Mesendoderm (in vitro differentiated cells): ENCODE measurements at regions not wholly inside any gene's neighbourhood (a gene's known extent, or its start where the extent isn't known, plus 50 kb on each side); places are given as distances from the start of the nearest gene placed in this dataset.

ENCODE experiments used
- DNase-seq: peaks from one replicate; pipeline ENCODE4 v3.0.0; 2013
- H2AK5ac ChIP-seq: 2 replicates; pipeline ENCODE4 v1.6.1; 2013; ENCODE audit warnings: low read length, inconsistent platforms
- H2BK120ac ChIP-seq: 2 replicates; pipeline ENCODE4 v1.6.1; 2013; ENCODE audit warnings: low read depth, mild to moderate bottlenecking, low read length, moderate library complexity, mixed read lengths
- H2BK15ac ChIP-seq: replicated peaks from 2 replicates; pipeline ENCODE4 v1.6.1; 2013; ENCODE audit warnings: low read depth, mild to moderate bottlenecking, moderate library complexity
- H2BK5ac ChIP-seq: 2 replicates; pipeline ENCODE4 v1.6.1; 2013; ENCODE audit warnings: low read length, inconsistent platforms
- H3K18ac ChIP-seq: 2 replicates; pipeline ENCODE4 v1.6.1; 2013; ENCODE audit warnings: mild to moderate bottlenecking, low read length, mixed read lengths
- H3K23ac ChIP-seq: one replicate; pipeline ENCODE4 v1.6.1; 2013; ENCODE audit warnings: low read length
- H3K27ac ChIP-seq: 2 replicates; pipeline ENCODE4 v1.5.1; 2013; ENCODE audit warnings: low read depth, mild to moderate bottlenecking, inconsistent platforms, low read length, moderate library complexity
- H3K27me3 ChIP-seq: 2 replicates; pipeline ENCODE4 v1.6.1; 2013; ENCODE audit warnings: low read length, control low read depth, mild to moderate bottlenecking, inconsistent platforms; ENCODE audit not compliant: insufficient read depth, poor library complexity
- H3K36me3 ChIP-seq: 2 replicates; pipeline ENCODE4 v1.6.1; 2013; ENCODE audit warnings: low read length, inconsistent platforms; ENCODE audit not compliant: control insufficient read depth, insufficient read depth
- H3K4ac ChIP-seq: one replicate; pipeline ENCODE4 v1.6.1; 2013; ENCODE audit warnings: low read depth, mild to moderate bottlenecking, low read length, moderate library complexity
- H3K4me1 ChIP-seq: 2 replicates; pipeline ENCODE4 v1.6.1; 2013; ENCODE audit warnings: low read depth, low read length, inconsistent platforms; ENCODE audit not compliant: control insufficient read depth
- H3K4me2 ChIP-seq: 2 replicates; pipeline ENCODE4 v1.6.1; 2013; ENCODE audit warnings: low read length
- H3K4me3 ChIP-seq: 2 replicates; pipeline ENCODE4 v1.5.1; 2013; ENCODE audit warnings: mild to moderate bottlenecking, low read length
- H3K56ac ChIP-seq: one replicate; pipeline ENCODE4 v1.6.1; 2013; ENCODE audit warnings: low read length
- H3K79me1 ChIP-seq: 2 replicates; pipeline ENCODE4 v1.6.1; 2013; ENCODE audit warnings: low read length, inconsistent platforms
- H3K79me2 ChIP-seq: 2 replicates; pipeline ENCODE4 v1.6.1; 2013; ENCODE audit warnings: mild to moderate bottlenecking, low read length; ENCODE audit not compliant: control insufficient read depth, insufficient read depth
- H3K9ac ChIP-seq: 2 replicates; pipeline ENCODE4 v1.6.1; 2013; ENCODE audit warnings: low read length, inconsistent platforms
- H4K5ac ChIP-seq: one replicate; pipeline ENCODE4 v1.6.1; 2013; ENCODE audit warnings: low read length
- H4K8ac ChIP-seq: one replicate; pipeline ENCODE4 v1.6.1; 2013; ENCODE audit warnings: low read depth, mild to moderate bottlenecking, control low read depth, low read length, moderate library complexity
- WGBS: extraction: QIAGEN DNeasy Blood & Tissue Kit; methylation state at CpG from one replicate; pipeline ENCODE4 v1.1.7; 2013; ENCODE audit warnings: low lambda C conversion rate, missing lambda C conversion rate; ENCODE audit not compliant: insufficient coverage; ENCODE audit errors: extremely low coverage; 5-methylcytosine and 5-hydroxymethylcytosine counted together

- Histone ChIP-seq H3K36me3 (no peaks in the 10 kb centered on the region), H3K79me2 (no peaks in the 10 kb centered on the region), H3K9ac (no peak overlapping the region), H3K18ac (no peak overlapping the region), H2AK5ac (no peak overlapping the region), H3K4ac (no peak overlapping the region), H3K27ac (no peak overlapping the region), H3K56ac (no peak overlapping the region), H2BK15ac (no peak overlapping the region), H2BK5ac (no peak overlapping the region), H3K23ac (no peak overlapping the region), H2BK120ac (no peak overlapping the region), H4K8ac (no peak overlapping the region), H3K4me3 (no peak overlapping the region), H3K79me1 (no peaks in the 10 kb centered on the region), H3K4me1 (no peaks in the 10 kb centered on the region), H3K27me3 (no peaks in the 10 kb centered on the region), H4K5ac (no peak overlapping the region), H3K4me2 (no peak overlapping the region)
- WGBS: no CpG with 5 or more reads among the region's 7 CpGs
- no peak for DNase-seq
These were observed 335.5 kb upstream of the NOX3 start for GRCh38 chr6:155791186-155791585.

GRCh38 chr6:155787168-155787567 lies 331.5 kb upstream of the NOX3 start:
- Histone ChIP-seq H3K4me3 (no peak overlapping the region), H3K27me3 (no peaks in the 10 kb centered on the region), H3K18ac (no peak overlapping the region), H3K9ac (no peak overlapping the region), H3K4ac (no peak overlapping the region), H3K27ac (no peak overlapping the region), H2BK5ac (no peak overlapping the region), H4K5ac (no peak overlapping the region), H3K4me2 (no peak overlapping the region), H3K56ac (no peak overlapping the region), H2BK15ac (no peak overlapping the region), H3K23ac (no peak overlapping the region), H3K4me1 (no peaks in the 10 kb centered on the region), H3K79me2 (no peaks in the 10 kb centered on the region), H2AK5ac (no peak overlapping the region), H2BK120ac (no peak overlapping the region), H4K8ac (no peak overlapping the region), H3K79me1 (no peaks in the 10 kb centered on the region), H3K36me3 (no peaks in the 10 kb centered on the region)
- WGBS: no CpG with 5 or more reads among the region's 5 CpGs
- peak; percentile 6 for DNase-seq

- Histone ChIP-seq H3K4ac (no peak overlapping the region), H3K27ac (no peak overlapping the region), H3K27me3 (no peaks in the 10 kb centered on the region), H3K36me3 (no peaks in the 10 kb centered on the region), H3K18ac (no peak overlapping the region), H3K79me1 (no peaks in the 10 kb centered on the region), H2BK120ac (no peak overlapping the region), H4K8ac (no peak overlapping the region), H3K9ac (no peak overlapping the region), H3K4me1 (no peaks in the 10 kb centered on the region), H2BK15ac (no peak overlapping the region), H3K56ac (no peak overlapping the region), H3K23ac (no peak overlapping the region), H3K4me3 (no peak overlapping the region), H2BK5ac (no peak overlapping the region), H3K79me2 (no peaks in the 10 kb centered on the region), H2AK5ac (no peak overlapping the region), H3K4me2 (no peak overlapping the region), H4K5ac (no peak overlapping the region)
- no peak for DNase-seq
- WGBS: no CpG with 5 or more reads among the region's 1 CpG
These were observed 330.9 kb upstream of the NOX3 start for GRCh38 chr6:155786528-155786927.

DNA sequence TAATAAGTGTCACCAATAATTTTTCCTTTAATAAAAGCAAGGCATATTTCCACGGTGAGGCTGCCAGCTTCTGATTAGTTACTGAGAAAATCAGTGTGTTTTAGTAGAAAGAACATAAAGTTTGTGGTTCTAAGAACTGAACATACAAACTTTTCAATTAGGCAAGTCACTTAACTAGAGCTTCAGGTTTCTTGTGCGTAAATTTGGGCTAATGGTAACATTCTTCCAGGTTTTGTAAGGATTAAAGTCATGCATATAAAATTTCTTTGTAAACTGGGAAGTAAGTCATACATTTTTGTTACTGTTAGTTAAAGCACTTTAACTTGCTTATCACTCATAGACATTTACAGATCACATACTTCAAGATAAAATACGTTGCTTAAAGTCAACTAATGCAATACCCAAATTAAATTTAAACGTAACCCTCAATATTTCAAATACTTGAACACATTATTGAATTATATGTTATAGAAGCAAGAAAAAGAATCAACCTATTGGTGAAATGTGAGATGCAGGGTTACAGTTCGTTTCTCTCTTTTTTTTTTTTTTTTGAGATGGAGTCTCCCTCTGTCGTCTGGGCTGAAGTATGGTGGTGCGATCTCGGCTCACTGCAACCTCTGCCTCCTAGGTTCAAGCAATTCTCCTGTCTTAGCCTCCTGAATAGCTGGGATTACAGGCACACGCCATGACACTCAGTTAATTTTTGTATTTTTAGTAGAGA lies 327.3 kb upstream of the NOX3 start:
- H2BK120ac ChIP-seq: no peak overlapping the region
- H3K4me1 ChIP-seq: no peaks in the 10 kb centered on the region
- H3K4me3 ChIP-seq: no peak overlapping the region
- no peak overlapping the region for H3K4ac ChIP-seq
- H3K23ac ChIP-seq: no peak overlapping the region
- no peak overlapping the region for H3K4me2 ChIP-seq
- no peaks in the 10 kb centered on the region for H3K27me3 ChIP-seq
- H3K18ac ChIP-seq: no peak overlapping the region
- H3K27ac ChIP-seq: no peak overlapping the region
- no peaks in the 10 kb centered on the region for H3K36me3 ChIP-seq
- DNase-seq: no peak
- H2AK5ac ChIP-seq: no peak overlapping the region
- H4K5ac ChIP-seq: no peak overlapping the region
- H3K9ac ChIP-seq: no peak overlapping the region
- H2BK5ac ChIP-seq: no peak overlapping the region
- H3K56ac ChIP-seq: no peak overlapping the region
- no peaks in the 10 kb centered on the region for H3K79me2 ChIP-seq
- 100% methylated on average over 2 of the region's 9 CpGs for WGBS
- H2BK15ac ChIP-seq: no peak overlapping the region
- H3K79me1 ChIP-seq: no peaks in the 10 kb centered on the region
- no peak overlapping the region for H4K8ac ChIP-seq

DNA sequence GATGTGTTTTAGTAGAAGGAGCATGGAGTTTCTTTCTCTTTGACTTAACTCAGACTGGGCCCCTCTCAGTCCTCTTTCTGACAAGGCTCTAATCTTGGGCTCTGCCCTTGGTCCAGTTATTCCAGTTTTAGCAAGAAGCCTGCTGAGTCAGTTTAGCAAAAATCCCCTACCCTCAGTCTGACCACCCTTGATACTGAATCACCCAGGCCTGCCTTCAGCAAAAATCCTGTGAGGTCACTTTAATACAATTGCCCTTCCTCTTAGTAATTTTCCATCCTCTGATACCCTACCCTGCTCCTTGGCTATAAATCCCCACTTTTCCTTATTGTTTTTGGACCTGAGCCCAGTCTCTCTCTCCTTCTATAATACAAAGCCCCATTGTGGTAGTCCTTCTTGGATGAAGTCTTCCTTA lies 326.7 kb upstream of the NOX3 start:
- Histone ChIP-seq H3K56ac (no peak overlapping the region), H3K36me3 (no peaks in the 10 kb centered on the region), H3K4me3 (no peak overlapping the region), H3K4me2 (no peak overlapping the region), H3K4ac (no peak overlapping the region), H3K4me1 (no peaks in the 10 kb centered on the region), H2BK15ac (no peak overlapping the region), H3K79me1 (no peaks in the 10 kb centered on the region), H3K18ac (no peak overlapping the region), H3K23ac (no peak overlapping the region), H2AK5ac (no peak overlapping the region), H3K27ac (no peak overlapping the region), H3K79me2 (no peaks in the 10 kb centered on the region), H2BK5ac (no peak overlapping the region), H3K27me3 (no peaks in the 10 kb centered on the region), H2BK120ac (no peak overlapping the region), H3K9ac (no peak overlapping the region), H4K8ac (no peak overlapping the region), H4K5ac (no peak overlapping the region)
- DNase-seq: no peak

DNA sequence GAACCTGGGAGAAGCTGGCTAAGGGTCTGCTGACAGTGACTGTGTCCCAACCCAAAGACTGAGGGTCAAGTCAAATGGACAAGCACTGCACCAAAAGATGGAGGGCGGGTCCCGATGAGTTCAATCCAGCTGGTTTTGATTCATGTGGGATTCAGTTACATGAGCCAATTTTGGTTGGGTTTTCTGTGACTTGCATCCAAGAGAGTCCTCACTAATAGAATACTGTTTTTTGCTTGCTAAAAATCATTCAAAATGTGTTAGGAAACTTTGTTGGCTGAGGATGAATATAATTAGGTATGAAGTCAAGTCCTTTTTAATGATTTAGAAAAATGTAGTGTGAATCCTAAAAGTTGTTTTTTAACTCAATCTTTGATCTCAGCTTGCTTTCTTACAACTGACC lies 323.8 kb upstream of the NOX3 start:
- no peak overlapping the region for H2AK5ac ChIP-seq
- H3K56ac ChIP-seq: no peak overlapping the region
- H3K4ac ChIP-seq: no peak overlapping the region
- no peak overlapping the region for H3K18ac ChIP-seq
- H3K79me2 ChIP-seq: no peaks in the 10 kb centered on the region
- H4K5ac ChIP-seq: no peak overlapping the region
- H4K8ac ChIP-seq: no peak overlapping the region
- H3K4me2 ChIP-seq: no peak overlapping the region
- H3K36me3 ChIP-seq: no peaks in the 10 kb centered on the region
- DNase-seq: no peak
- H2BK120ac ChIP-seq: no peak overlapping the region
- H3K4me3 ChIP-seq: no peak overlapping the region
- no peak overlapping the region for H3K9ac ChIP-seq
- H2BK5ac ChIP-seq: no peak overlapping the region
- H3K27me3 ChIP-seq: no peaks in the 10 kb centered on the region
- no peak overlapping the region for H3K27ac ChIP-seq
- WGBS: no CpG with 5 or more reads among the region's 2 CpGs
- no peak overlapping the region for H3K23ac ChIP-seq
- no peaks in the 10 kb centered on the region for H3K79me1 ChIP-seq
- no peaks in the 10 kb centered on the region for H3K4me1 ChIP-seq
- H2BK15ac ChIP-seq: no peak overlapping the region
